ENCODE measurements at regions not wholly inside any gene's neighbourhood (a gene's known extent, or its start where the extent isn't known, plus 50 kb on each side); places are given as distances from the start of the nearest gene placed in this dataset.
"Not testable (repeated sequence)": the region's sequence is repeated elsewhere in the genome, so short reads cannot be mapped to it uniquely, and the experiment has no call there.

DNA sequence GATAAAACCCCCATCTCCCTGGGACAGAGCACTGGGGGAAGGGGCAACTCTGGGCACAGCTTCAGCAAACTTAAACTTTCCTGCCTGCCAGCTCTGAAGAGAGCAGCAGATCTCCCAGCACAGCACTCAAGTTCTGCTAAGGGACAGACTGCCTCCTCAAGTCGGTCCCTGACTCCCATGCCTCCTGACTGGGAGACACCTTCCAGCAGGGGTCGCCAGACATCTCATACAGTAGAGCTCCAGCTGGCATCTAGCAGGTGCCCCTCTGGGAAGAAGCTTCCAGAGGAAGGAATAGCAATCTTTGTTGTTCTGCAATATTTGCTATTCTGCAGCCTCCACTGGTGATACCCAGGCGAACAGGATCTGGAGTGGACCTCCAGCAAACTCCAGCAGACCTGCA is 194.7 kb downstream of the RFPL4B start:
- H3K4me3 ChIP-seq (replicated peaks in 1 of 3; ENCODE audit: insufficient read depth in 1 of 3, low read depth in 1 of 3, low read length in 3 of 3); H3K9ac ChIP-seq (replicated peaks; ENCODE audit: extremely low read depth, insufficient read depth, low read length); H2AFZ ChIP-seq (ENCODE audit: low read depth, low read length); H3K27ac ChIP-seq (ENCODE audit: insufficient read depth, low read depth, low read length); FAIRE-seq; DNase-seq (ENCODE audit: low read depth, low spot score); POLR2A ChIA-PET; H3K36me3 ChIP-seq (ENCODE audit: control insufficient read depth in 2 of 2, extremely low read depth in 1 of 2, insufficient read depth in 2 of 2, low read length in 2 of 2); CTCF ChIA-PET; dilution Hi-C loops (cut with MboI; ENCODE audit: extremely low pct_ligation_motif_present, low sequenced_read_pairs); BruUV-seq (replicated peaks); H3K79me2 ChIP-seq (ENCODE audit: control insufficient read depth, insufficient read depth, low read length); H3K9me3 ChIP-seq (replicated peaks; ENCODE audit: control insufficient read depth, insufficient read depth, low read length); H4K20me1 ChIP-seq (replicated peaks; ENCODE audit: control insufficient read depth, extremely low read depth, insufficient read depth, low read length); H3K27me3 ChIP-seq (ENCODE audit: control insufficient read depth in 2 of 2, insufficient read depth in 2 of 2, low read length in 2 of 2); H3K4me2 ChIP-seq (ENCODE audit: insufficient read depth, low read length); H3K9me1 ChIP-seq (replicated peaks; ENCODE audit: control insufficient read depth, extremely low read depth, insufficient read depth, low read length); H3K4me1 ChIP-seq (ENCODE audit: control insufficient read depth, extremely low read depth, insufficient read depth, low read length); intact Hi-C loops (cut with micrococcal nuclease): not testable (repeated sequence)
- TF ChIP-seq, protein P1, sequence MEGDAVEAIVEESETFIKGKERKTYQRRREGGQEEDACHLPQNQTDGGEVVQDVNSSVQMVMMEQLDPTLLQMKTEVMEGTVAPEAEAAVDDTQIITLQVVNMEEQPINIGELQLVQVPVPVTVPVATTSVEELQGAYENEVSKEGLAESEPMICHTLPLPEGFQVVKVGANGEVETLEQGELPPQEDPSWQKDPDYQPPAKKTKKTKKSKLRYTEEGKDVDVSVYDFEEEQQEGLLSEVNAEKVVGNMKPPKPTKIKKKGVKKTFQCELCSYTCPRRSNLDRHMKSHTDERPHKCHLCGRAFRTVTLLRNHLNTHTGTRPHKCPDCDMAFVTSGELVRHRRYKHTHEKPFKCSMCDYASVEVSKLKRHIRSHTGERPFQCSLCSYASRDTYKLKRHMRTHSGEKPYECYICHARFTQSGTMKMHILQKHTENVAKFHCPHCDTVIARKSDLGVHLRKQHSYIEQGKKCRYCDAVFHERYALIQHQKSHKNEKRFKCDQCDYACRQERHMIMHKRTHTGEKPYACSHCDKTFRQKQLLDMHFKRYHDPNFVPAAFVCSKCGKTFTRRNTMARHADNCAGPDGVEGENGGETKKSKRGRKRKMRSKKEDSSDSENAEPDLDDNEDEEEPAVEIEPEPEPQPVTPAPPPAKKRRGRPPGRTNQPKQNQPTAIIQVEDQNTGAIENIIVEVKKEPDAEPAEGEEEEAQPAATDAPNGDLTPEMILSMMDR (IDR thresholded peaks at IDR 0.05; ENCODE audit: extremely low read depth in 1 of 2, insufficient read depth in 1 of 2, low read depth in 1 of 2, low read length in 2 of 2) = peak in 1 of 2 donors; percentile 19

DNA sequence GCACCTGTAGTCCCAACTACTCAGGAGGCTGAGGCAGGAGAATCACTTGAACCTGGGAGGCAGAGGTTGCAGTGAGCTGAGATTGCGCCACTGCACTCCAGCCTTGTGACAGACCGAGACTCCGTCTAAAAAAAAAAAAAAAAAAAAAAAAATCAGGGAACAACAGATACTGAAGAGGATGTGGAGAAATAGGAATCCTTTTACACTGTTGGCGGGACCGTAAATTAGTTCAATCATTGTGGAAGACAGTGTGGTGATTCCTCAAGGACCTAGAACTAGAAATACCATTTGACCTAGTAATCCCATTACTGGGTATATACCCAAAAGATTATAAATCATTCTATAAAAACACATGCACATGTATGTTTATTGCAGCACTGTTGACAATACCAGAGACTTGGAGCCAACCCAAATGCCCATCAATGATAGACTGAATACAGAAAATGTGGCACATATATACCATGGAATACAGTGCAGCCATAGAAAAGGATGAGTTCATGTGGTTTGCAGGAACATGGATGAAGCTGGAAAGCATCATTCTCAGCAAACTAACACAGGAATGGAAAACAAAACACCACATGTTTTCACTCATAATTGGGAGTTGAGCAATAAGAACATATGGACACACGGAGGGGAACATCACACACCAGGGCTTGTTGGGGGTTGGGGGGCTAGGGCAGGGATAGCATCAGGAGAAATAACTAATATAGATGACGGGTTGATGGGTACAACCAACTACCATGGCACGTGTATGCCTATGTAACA is 200.4 kb downstream of the RFPL4B start:
- FAIRE-seq; CTCF ChIA-PET; DNase-seq (ENCODE audit: low read depth, low spot score); H3K9ac ChIP-seq (replicated peaks; ENCODE audit: extremely low read depth, insufficient read depth, low read length); H4K20me1 ChIP-seq (replicated peaks; ENCODE audit: control insufficient read depth, extremely low read depth, insufficient read depth, low read length); H3K4me3 ChIP-seq (replicated peaks in 1 of 3; ENCODE audit: insufficient read depth in 1 of 3, low read depth in 1 of 3, low read length in 3 of 3); H3K27me3 ChIP-seq (ENCODE audit: control insufficient read depth in 2 of 2, insufficient read depth in 2 of 2, low read length in 2 of 2); intact Hi-C loops (cut with micrococcal nuclease); dilution Hi-C loops (cut with MboI; ENCODE audit: extremely low pct_ligation_motif_present, low sequenced_read_pairs); POLR2A ChIA-PET; BruUV-seq (replicated peaks); H3K36me3 ChIP-seq (ENCODE audit: control insufficient read depth in 2 of 2, extremely low read depth in 1 of 2, insufficient read depth in 2 of 2, low read length in 2 of 2); H3K79me2 ChIP-seq (ENCODE audit: control insufficient read depth, insufficient read depth, low read length); H2AFZ ChIP-seq (ENCODE audit: low read depth, low read length); H3K27ac ChIP-seq (ENCODE audit: insufficient read depth, low read depth, low read length); H3K9me1 ChIP-seq (replicated peaks; ENCODE audit: control insufficient read depth, extremely low read depth, insufficient read depth, low read length); H3K9me3 ChIP-seq (replicated peaks; ENCODE audit: control insufficient read depth, insufficient read depth, low read length); H3K4me1 ChIP-seq (ENCODE audit: control insufficient read depth, extremely low read depth, insufficient read depth, low read length); H3K4me2 ChIP-seq (ENCODE audit: insufficient read depth, low read length): not testable (repeated sequence)

All from endothelial cell of umbilical vein (primary cell).